BJ (cell line): ENCODE measurements at regions not wholly inside any gene's neighbourhood (a gene's known extent, or its start where the extent isn't known, plus 50 kb on each side); places are given as distances from the start of the nearest gene placed in this dataset.

Source experiments
- CTCF ChIA-PET: fragments of 350-600 bp; formaldehyde crosslinking; extraction: SDS; loops from one replicate; lab custom pipeline; 2021; ENCODE audit warnings: antibody characterized with exemption, inconsistent platforms; lab: Yijun Ruan, JAX
- POLR2A ChIA-PET: fragments of 300-600 bp; sonication (Branson Sonifier 250); formaldehyde crosslinking; extraction: SDS; loops from one replicate; lab custom pipeline; 2021; ENCODE audit warnings: antibody characterized with exemption; lab: Charles Lee
- DNase-seq: peaks from one replicate; pipeline ENCODE4 v3.0.0-alpha.2; 2011; ENCODE audit warnings: low read depth
- H3K27me3 ChIP-seq: 2 replicates; pipeline ENCODE4 v1.6.0; 2011; ENCODE audit warnings: low read length; ENCODE audit not compliant: control insufficient read depth, insufficient read depth
- H3K36me3 ChIP-seq: 2 replicates; pipeline ENCODE4 v1.5.1; 2011; ENCODE audit warnings: low read length; ENCODE audit not compliant: control insufficient read depth, insufficient read depth
- H3K4me3 ChIP-seq: 2 replicates; pipeline ENCODE4 v1.5.1; 2011; ENCODE audit warnings: low read depth, mild to moderate bottlenecking, control low read depth, low read length
- CTCF ChIP-seq: IDR thresholded peaks from 2 replicates; pipeline ENCODE4 v1.5.1; 2011; ENCODE audit warnings: low read depth, mild to moderate bottlenecking, control low read depth, inconsistent platforms, low read length, moderate library complexity; ENCODE audit not compliant: insufficient read depth

GRCh38 chr19:22914646-22915045, 82.6 kb downstream of the ZNF723 start:
- TF ChIP-seq CTCF = no peak
- ChIA-PET POLR2A (no interaction called here), CTCF (interaction anchor here (0.9 kb wide), 1 partner anchor 10 kb away, joined by 4 read pairs; no protein-coding TSS in a partner anchor)
- no peak overlapping the region for H3K4me3 ChIP-seq
- DNase-seq = no peak
- H3K36me3 ChIP-seq = no peaks in the 10 kb centered on the region
- H3K27me3 ChIP-seq = no peaks in the 10 kb centered on the region

GRCh38 chr19:22918221-22918620, 84.8 kb downstream of the ZNF728 start:
- Histone ChIP-seq H3K4me3 (no peak overlapping the region), H3K36me3 (no peaks in the 10 kb centered on the region), H3K27me3 (no peaks in the 10 kb centered on the region)
- POLR2A ChIA-PET = no interaction called here
- TF ChIP-seq CTCF = no peak
- DNase-seq = no peak
- CTCF ChIA-PET = interaction anchor here (0.6 kb wide), 1 partner anchor 15 kb away, joined by 3 read pairs; no protein-coding TSS in a partner anchor

- DNase-seq = no peak
- Histone ChIP-seq H3K4me3 (no peak overlapping the region), H3K27me3 (no peaks in the 10 kb centered on the region), H3K36me3 (no peaks in the 10 kb centered on the region)
- no peak for TF ChIP-seq CTCF
- POLR2A ChIA-PET = no interaction called here
- CTCF ChIA-PET = no interaction called here
Observed at GRCh38 chr19:22919946-22920345, 83.0 kb downstream of the ZNF728 start.
